ENCODE measurements at regions not wholly inside any gene's neighbourhood (a gene's known extent, or its start where the extent isn't known, plus 50 kb on each side); places are given as distances from the start of the nearest gene placed in this dataset.

- H3K4me1 Mint-ChIP-seq (ENCODE audit: low read depth) = no peaks in the 10 kb centered on the region
- H3K9me3 Mint-ChIP-seq (ENCODE audit: low read depth) = no peaks in the 10 kb centered on the region
- no peak overlapping the region for H3K4me3 Mint-ChIP-seq (ENCODE audit: unreplicated experiment)
These were observed 332.4 kb upstream of the ZP4 start for GRCh38 chr1:238223076-238223640.

GRCh38 chr1:238221738-238222137 is 331.0 kb upstream of the ZP4 start:
- Mint-ChIP-seq H3K27ac (ENCODE audit: unreplicated experiment) (no peak overlapping the region), H3K36me3 (ENCODE audit: low read depth) (no peaks in the 10 kb centered on the region), H3K4me3 (ENCODE audit: unreplicated experiment) (no peak overlapping the region), H3K27me3 (ENCODE audit: low read depth) (peaks cover 12% of the 10 kb centered on the region), H3K4me1 (ENCODE audit: low read depth) (no peaks in the 10 kb centered on the region), H3K9me3 (ENCODE audit: low read depth) (no peaks in the 10 kb centered on the region)
- no peak for TF ChIP-seq CTCF (IDR thresholded peaks at IDR 0.05)
- no peak for DNase-seq (ENCODE audit: low spot score)

More at GRCh38 chr1:238223076-238223640, 332.4 kb upstream of the ZP4 start:
- Mint-ChIP-seq H3K36me3 (ENCODE audit: low read depth) (no peaks in the 10 kb centered on the region), H3K27me3 (ENCODE audit: low read depth) (peaks cover 7% of the 10 kb centered on the region), H3K27ac (ENCODE audit: unreplicated experiment) (no peak overlapping the region)
- TF ChIP-seq CTCF (IDR thresholded peaks at IDR 0.05) = no peak
- no peak for DNase-seq (ENCODE audit: low spot score)

- Mint-ChIP-seq H3K27me3 (ENCODE audit: low read depth) (peaks cover 9% of the 10 kb centered on the region), H3K9me3 (ENCODE audit: low read depth) (peaks cover 7% of the 10 kb centered on the region), H3K27ac (ENCODE audit: unreplicated experiment) (no peak overlapping the region), H3K4me1 (ENCODE audit: low read depth) (no peaks in the 10 kb centered on the region), H3K36me3 (ENCODE audit: low read depth) (no peaks in the 10 kb centered on the region), H3K4me3 (ENCODE audit: unreplicated experiment) (no peak overlapping the region)
- DNase-seq (ENCODE audit: low spot score) = no peak
- TF ChIP-seq CTCF (IDR thresholded peaks at IDR 0.05) = no peak
These were observed 323.7 kb upstream of the ZP4 start for GRCh38 chr1:238214449-238214848.

GRCh38 chr1:238205045-238205662 is 314.4 kb upstream of the ZP4 start:
- Mint-ChIP-seq H3K4me1 (ENCODE audit: low read depth) (no peaks in the 10 kb centered on the region), H3K27me3 (ENCODE audit: low read depth) (peaks cover 7% of the 10 kb centered on the region), H3K4me3 (ENCODE audit: unreplicated experiment) (no peak overlapping the region), H3K27ac (ENCODE audit: unreplicated experiment) (no peak overlapping the region), H3K9me3 (ENCODE audit: low read depth) (peaks cover 13% of the 10 kb centered on the region), H3K36me3 (ENCODE audit: low read depth) (no peaks in the 10 kb centered on the region)
- TF ChIP-seq CTCF (IDR thresholded peaks at IDR 0.05) = no peak
- DNase-seq (ENCODE audit: low spot score) = no peak

- H3K36me3 Mint-ChIP-seq (ENCODE audit: low read depth) = no peaks in the 10 kb centered on the region
- no peak for TF ChIP-seq CTCF (IDR thresholded peaks at IDR 0.05)
- peaks cover 10% of the 10 kb centered on the region for H3K27me3 Mint-ChIP-seq (ENCODE audit: low read depth)
- DNase-seq (ENCODE audit: low spot score) = no peak
- peaks cover 2% of the 10 kb centered on the region for H3K9me3 Mint-ChIP-seq (ENCODE audit: low read depth)
- no peak overlapping the region for H3K4me3 Mint-ChIP-seq (ENCODE audit: unreplicated experiment)
- no peak overlapping the region for H3K27ac Mint-ChIP-seq (ENCODE audit: unreplicated experiment)
- H3K4me1 Mint-ChIP-seq (ENCODE audit: low read depth) = no peaks in the 10 kb centered on the region
These were observed 311.3 kb upstream of the ZP4 start for GRCh38 chr1:238201992-238202391.

Measured in chondrocyte (in vitro differentiated cells).